Activated CD8-positive, alpha-beta memory T cell treated with anti-CD3 and anti-CD28 coated beads for 24 hours (primary cell): ENCODE measurements at regions not wholly inside any gene's neighbourhood (a gene's known extent, or its start where the extent isn't known, plus 50 kb on each side); places are given as distances from the start of the nearest gene placed in this dataset.
A peak's percentile ranks its signal among the peaks of the same experiment; 100 is the strongest.

ENCODE experiments used
- DNase-seq: peaks from one replicate; pipeline ENCODE4 v3.0.0-alpha.2; 2020

DNA sequence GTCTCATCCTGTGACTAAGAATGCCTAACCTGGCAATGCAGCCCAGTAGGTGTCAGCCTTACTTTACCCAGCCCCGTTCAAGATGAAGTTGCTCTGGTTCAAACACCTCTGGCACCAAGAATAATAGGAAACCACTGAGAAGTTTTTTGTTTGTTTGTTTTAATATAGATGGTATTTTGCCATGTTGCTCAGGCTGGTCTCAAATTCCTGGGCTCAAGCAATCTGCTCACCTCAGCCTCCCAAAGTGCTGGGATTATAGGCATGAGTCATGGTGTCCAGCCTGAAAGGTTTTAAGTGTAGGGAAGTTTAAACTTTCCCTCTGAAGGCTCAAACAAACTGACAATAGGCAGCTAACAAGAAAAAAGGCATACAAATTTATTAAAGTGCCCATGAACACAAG, 51.2 kb upstream of the ABCC4 start:
- no peak for DNase-seq

DNA sequence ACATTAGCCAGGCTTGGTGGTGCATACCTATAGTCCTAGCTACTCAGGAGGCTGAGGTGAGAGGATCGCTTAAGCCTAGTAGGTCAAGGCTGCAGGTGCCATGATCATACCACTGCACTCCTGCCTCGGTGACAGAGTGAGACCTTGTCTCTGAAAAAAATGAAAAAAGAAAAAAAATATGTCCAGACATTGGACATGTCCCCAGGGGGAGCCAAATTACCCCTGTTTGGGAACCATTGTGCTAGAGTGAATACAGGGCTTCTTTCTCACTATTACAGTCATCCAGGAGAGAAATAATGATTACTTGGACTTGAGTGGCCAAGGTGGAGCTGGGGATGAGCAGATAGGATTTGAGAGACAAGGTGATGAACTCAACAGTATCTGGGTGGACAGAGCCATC, 52.9 kb upstream of the ABCC4 start:
- DNase-seq, result no peak

DNA sequence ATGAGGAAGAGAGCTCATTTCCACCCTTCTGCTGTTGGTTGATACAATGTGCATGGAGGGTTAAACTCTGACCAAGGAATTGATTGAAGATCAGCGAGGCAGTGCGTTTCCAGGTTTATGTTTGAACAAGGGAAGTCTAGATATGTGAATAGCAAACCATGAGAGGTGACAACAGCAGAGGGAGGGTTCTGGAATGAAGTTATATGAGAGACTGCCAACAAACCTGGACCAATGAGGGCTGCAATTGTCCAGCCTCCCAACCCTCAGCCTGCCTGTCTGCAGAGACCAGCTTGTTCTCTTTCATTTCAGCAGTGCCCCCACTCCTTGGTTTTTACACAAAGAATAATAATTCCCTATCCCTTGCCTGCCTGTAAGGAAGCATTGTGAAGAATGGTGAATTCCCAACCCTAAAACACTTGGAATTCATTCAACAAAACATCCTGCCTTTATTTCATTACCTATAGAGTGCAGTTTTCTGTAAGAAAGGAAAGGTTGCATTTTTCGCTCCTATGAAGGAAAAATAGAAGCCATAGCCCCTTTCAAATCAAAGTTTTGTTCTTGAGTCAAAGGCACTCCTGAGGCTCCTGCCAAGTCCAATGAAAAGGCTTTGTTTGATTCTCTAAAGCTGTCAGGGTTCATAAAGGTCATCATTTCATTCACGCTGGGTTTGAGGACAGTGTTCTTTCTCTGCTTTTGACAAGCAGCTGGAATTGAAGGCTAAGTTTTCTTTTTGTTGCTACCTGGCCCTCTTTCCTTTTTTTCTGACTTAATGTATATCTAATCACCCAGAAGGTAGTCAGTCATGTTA, 53.6 kb upstream of the ABCC4 start:
- no peak for DNase-seq

DNA sequence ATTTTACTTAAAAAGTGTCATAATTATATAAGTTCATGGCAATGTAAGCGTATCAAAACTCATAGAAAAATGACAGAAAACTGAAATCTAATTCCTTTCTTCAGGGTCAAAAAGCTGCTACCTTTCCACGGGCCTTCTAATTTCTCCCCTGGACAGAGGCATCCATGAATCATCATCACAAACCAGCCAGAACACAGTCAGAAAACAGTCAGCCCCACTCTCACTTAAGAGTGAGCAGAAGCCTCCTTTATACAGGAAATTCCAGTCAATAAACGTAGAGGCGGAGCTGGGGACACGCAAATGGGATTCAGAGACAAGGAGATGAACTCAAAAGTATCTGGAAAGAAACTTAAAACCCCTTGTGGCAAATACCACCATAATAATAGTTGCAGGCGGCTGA, 54.2 kb upstream of the ABCC4 start:
- no peak for DNase-seq

DNA sequence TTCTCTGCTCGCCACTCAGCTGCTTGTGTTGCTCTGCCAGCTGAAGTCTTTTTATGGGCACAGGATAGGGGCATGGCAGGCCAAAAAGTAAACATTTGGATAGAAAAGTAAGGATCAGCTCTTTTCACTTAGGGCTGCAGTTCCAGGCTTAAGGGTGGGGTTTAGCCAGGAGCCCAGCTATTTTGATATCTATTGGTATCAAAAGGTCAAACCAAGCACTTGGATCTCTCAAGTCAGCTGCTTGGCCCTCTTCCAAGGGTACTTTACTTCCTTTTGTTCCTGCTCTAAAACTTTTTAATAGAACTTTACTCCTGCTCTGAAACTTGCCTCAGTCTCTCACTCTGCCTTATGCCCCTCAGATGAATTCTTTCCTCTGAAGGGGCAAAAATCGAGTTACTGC, 55.7 kb upstream of the ABCC4 start:
- DNase-seq, result no peak

DNA sequence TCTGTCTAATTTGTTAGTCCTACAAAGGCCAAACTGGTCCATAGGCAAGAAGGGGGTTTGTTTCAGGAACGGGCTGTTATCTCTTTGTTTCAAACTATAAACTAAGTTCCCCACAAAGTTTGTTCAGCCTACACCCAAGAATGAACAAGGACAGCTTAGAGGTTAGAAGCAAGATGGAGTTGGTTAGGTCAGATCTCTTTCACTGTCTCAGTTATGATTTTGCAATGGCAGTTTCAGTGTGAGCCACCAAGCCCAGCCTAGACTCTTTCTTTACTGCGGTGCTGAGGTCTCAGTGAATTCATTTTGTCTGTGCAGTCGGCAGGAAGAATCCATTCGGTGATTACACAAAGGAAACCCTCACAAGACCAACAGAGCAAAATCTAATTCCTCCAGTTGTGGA, 56.6 kb upstream of the ABCC4 start:
- DNase-seq, result no peak

DNA sequence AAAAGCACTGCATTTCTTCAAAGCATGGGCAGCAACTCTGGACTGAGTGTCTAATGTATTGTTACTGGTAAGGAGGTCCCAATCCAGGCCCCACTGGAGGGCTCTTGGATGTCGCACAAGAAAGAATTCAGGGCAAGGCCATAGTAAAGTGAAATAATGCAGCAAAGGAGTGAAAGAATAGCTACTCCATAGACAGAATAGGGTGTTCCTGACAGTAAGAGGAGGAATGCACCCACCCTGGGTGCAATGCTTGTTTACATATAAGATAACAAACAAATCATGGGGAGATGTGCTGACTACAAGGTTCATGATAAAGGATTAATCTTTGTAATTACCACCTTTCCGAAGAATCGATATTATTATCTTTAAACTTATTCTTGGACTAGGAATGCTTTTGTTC, 58.8 kb upstream of the ABCC4 start:
- no peak for DNase-seq

DNA sequence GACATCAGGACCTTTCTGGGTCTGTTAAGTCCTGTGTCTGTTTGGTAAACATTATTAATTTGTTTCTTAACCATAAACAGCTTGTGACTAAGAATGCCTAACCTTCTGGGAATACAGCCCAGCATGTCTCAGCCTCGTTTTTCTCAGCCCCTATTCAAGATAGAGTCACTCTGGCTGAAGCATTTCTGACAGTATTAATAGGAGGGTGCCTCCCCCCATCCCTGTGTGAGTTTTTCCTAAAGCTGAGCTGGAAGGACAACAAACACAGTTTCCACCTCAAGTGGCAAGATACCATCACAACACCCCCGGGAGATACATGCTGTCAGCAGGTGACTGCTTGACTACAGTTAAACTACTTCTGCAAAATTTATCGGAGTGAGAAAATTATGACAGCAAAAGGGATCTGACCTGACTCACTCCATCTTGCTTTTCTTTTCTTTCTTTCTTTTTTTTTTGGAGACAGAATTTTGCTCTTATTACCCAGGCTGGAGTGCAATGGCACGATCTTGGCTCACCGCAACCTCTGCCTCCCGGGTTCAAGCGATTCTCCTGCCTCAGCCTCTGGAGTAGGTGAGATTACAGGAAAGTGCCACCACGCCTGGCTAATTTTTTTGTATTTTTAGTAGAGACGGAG, 59.3 kb upstream of the ABCC4 start:
- no peak for DNase-seq

DNA sequence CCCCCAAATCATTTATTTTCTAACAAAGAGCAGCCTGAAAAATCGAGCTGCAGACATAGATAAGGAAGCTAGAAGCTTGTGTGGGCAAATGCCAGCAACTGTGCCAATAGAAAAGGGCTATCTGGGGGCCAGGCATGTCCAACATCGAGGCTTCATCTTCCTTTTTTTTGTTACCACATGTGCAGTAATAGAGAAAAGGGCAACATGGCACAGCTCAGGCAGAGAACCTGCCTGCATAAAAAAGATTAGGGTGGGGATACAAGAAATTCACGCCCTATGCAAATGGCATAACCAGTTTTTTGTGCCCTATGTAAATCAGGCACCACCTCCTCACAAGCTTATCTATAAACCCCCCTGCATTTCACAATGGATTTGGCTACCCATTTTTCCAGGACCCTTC, 60.4 kb upstream of the ABCC4 start:
- no peak for DNase-seq

DNA sequence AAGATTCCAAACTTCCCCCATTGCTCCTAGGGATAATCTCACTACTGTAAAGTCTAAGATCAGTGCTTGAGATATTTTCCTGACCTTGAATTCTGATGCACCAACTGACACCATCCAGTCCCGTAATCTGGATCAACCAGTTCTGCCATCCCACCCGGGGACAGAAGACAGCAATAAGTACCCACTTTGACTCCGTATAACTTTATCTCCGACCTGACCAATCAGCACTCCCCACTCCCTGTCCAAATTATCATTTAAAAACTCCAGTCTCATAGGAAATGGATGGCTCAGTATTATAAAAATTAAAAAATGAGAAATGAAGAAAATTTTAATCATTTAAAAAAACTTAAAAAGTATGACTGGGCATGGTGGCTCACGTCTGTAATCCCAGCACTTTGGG, 61.4 kb upstream of the ABCC4 start:
- DNase-seq, result no peak

DNA sequence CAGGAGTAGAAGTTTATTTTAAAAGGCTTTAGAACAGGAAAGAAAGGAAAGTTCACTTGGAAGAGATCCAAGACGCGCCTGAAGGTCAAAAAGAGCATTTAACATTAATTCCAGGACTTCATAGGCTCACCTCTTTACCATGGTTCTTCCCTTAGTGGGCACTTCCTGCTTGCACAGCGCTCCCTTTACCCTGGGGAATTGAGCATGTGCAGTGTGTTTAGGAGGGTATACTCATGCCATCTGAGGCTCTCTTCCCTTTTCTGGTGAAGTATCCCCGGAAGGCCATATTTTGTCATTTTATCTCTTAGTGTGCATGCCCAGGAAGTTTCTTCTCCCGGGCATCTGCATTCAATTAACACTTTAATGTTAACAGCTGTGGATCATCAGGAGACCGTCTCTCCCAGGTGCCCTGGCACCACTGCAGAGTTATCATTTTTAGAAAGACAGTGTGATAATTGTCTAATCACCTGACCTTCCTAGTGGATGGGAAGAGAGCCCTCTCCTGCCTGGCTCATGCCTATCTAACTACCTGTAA, 66.1 kb upstream of the ABCC4 start:
- DNase-seq, result no peak

DNA sequence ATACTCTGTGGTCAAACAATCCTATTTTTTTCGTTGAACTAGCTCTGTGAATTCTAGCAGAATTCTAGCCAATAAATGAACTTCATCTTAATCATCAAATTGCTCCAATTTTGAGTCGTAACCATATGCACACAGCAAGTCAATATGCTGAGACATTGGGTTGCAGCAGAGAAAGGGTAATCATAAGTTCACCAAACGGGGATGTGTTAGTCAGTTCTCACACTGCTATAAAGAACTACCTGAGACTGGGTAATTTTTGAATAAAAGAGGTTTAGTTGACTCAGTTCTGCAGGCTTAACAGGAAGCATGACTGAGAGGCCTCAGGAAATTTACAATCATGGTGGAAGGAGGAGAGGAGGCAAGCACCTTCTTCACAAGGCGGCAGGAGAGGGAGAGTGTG, 67.7 kb upstream of the ABCC4 start:
- no peak for DNase-seq

DNA sequence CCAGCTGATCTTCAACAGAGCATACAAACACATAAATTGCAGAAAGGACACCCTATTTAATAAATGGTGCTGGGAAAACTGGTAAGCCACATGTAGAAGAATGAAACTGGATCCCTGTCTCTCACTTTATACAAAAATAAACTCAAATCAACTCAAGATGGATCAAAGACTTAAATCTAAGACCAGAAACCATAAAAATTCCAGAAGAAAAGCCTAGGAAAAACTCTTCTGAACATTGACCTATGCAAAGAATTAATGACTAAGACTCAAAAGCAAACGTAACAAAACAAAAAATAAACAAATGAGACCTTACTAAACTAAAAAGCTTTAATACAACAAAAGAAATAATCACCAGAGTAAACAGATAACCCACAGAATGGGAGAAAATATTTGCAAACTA, 74.5 kb upstream of the ABCC4 start:
- DNase-seq, result no peak

DNA sequence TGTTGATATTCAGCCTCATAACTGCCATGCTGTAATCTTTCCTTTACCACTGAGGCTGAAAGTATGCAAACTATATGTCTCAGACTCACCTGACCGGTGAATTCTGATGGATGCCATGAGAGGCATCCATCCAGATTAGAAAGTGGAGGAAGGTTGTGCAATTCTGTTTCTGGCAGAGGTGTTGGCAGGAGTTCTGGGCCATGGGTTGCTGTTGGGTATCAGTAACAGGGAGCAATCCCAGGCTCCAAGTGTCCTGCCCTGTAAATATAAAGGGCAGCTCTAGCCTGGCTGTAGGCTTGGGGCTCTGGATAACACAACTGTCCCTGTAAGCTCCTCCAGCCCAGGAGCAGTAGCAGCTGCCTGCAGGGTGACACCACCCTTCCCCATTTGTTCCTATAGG, 77.4 kb upstream of the ABCC4 start:
- no peak for DNase-seq

DNA sequence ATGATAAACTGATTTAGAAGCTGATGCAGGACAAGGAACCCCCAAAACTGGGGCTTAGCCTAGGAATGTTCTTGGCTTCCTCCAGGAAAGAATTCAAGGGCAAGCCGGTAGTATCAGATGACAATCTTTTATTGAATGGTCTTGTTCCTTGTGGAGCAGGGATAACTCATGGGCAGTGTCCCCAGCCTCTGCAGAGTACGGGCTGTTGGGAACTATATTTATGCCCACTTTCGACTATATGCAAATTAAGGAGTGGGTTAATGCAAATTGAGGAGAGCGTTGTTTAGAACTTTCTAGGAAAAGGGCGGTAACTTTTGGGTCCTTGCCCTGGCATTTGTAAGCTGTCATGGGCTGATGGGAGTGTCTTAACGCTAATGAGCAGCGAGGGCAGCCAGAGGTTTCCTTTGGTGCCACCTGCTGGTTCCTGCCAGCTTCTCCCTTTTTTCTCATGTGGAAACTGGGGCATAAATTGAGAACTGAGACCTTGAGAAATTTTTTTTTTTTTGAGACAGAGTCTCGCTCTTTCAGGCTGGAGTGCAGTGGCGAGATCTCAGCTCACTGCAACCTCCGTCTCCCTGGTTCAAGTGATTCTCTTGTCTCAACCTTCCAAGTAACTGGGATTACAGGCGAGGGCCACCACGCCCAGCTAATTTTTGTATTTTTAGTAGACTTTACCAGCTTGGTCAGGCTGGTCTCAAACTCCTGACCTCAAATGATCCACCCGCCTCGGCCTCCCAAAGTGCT, 79.4 kb upstream of the ABCC4 start:
- DNase-seq, result peak; percentile 81

DNA sequence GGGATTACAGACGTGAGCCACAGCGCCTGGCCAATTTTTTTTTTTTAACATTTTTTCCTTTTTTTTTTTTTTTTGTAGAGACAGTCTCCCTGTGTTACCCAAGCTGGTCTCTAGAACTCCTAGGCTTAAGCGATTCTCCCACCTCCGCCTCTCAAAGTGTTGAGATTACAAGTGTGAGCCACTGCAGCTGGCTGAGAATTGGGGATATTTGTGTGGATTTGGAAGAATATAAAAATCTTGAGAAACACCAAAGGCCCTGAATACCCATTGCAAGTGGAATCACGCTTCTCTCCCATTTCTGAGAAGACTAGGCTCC, 79.9 kb upstream of the ABCC4 start:
- no peak for DNase-seq

DNA sequence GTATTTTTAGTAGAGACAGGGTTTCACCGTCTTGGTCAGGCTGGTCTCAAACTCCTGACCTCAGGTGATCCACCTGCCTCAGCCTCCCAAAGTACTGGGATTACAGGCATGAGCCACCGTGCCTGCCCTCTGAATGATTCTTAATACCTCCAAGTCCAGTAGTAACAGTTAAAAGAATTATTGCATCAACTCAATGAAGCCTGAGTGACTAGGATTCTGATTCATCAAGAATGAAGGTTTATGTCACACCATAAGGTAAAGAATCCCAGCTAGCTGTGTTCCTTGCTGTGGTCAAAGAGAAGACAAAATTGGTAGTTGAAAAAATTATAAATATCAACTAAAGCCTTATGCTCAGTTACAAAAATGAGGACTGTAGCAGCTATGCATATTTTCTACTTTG, 81.2 kb upstream of the ABCC4 start:
- DNase-seq, result no peak

DNA sequence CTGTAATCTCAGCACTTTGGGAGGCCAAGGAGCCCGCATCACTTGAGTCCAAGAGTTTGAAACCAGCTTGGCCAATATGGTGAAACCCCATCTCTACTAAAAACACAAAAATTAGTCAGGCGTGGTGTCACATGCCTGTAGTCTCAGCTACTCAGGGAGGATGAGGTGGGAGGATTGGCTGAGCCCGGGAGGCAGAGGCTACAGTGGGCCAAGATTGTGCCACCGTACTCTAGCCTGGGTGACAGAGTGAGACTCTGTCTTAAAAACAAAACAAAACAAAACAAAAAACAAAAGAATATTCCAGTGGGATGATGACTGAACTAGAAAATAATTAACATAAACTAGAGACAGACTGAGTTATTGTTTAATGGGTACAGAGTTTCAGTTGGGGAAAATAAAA, 81.7 kb upstream of the ABCC4 start:
- DNase-seq, result no peak

DNA sequence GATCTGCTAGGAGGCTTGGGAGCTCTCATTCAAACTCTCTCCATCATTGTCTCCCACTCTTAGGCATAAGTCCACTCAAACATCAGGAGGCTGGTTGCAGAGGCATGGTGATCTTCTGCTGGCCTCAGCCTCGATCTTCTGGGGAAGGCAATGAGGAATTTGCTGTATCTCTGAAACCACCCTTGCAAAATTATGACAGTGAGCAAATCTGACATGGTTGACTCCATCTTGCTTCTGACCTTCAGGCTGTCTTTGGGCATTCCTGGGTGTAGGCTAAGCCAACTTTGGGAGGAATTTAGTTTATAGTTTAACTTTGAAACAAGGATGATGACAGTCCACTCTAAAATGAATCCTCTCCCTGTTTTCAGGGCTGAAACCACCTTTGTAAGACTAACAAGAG, 84.1 kb upstream of the ABCC4 start:
- DNase-seq, result no peak

DNA sequence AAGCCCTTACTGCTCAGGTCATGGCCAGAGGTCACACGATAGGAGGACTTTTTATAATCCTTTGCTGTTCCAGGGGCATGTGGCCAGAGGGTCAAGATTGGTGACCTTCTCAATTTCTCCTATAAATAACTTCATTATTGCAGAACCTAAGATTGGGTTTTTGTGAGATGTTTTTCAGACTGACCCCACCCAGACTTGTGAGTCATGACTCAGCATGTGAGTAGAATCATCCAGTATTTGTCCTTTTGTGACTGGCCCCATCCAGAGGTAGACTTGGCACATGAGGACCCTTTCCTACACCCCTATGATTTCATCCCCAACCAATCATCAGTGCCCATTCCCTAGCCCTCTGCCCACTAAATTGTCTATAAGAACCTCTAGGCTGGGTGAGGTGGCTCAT, 84.5 kb upstream of the ABCC4 start:
- no peak for DNase-seq

DNA sequence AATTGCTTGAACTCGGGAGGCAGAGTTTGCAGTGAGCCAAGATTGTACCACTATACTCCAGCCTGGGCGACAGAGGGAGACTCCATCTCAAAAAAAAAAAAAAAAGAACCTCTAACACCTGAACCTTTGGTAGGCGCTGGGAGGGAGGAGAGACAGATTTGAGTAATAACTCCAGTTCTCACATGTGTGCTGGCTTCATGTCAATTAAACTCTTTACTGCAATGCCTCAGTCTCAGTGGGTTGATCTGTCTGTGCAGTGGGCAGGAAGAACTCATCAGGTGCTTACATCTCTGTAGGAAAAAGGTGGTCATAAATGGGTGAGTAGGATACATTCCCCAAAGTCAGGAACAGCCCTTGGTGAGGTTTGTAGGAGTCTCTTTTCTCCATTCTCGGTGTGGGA, 85.1 kb upstream of the ABCC4 start:
- no peak for DNase-seq

DNA sequence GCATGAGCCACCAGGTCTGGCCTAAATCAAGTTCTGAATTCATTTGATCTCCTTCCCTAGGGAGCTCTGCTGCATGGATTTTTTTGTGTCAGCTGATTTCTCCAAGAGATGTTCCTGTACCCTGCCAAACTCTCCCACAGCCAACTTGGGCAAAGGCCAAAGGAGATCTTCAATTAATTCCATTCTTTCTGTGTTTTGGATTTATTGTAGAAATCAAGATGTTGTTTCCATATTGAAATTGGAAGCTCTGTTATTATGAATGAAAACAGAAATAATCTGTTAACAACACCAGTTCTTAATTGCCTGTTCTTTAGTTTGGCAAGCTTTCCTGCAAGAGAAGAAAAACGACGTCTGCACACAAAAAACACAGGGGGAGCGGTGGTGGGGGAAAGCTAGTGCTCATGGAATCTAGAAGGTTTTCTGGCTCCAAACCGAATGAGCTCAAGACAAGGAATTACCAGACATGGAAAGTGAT, 86.5 kb upstream of the ABCC4 start:
- no peak for DNase-seq

DNA sequence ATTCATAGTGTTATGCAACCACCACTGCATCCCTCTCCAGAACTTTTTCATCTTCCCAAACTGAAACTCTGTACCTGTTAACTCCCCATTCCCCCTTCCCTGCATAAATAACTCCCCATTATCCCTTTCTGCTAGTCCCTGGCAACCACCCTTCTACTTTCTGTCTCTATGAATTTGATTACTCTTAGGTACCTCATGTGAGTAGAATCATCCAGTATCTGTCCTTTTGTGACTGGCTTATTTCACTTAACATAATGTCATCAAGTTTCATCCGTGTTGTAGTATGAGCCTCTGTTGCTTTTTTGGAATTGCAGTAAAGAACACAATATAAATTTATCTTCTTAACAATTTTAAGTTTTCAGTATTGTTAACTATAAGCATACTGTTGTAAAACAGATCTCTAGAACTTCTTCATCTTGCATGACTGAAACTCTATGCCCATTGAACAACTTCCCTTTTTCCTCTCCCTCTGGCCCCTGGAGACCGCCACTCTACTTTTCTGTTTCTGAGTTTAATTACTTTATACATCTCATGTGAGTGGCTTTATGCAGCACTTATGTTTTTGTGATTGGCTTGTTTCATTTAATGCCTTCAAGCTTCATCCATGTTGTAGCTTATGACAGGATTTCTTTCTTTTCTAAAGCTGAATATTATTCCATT, 87.3 kb upstream of the ABCC4 start:
- no peak for DNase-seq

DNA sequence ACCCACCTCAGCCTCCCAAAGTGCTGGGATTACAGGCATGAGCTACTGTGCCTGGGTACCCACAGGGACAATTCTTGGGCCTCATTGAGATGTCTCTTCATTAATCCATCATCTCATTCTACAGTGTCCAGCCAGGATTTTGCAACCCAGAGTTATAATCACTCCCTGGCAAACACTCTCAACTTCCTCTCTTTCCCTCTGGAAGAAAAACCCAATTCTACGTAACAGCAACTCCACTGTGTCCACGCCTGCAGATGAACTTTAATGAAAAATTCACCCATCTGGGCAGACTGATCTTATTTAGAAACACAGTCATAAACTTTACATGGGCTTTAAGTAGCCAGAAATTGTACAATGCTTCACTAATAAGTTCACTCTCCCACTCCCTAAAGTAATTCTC, 90.1 kb upstream of the ABCC4 start:
- no peak for DNase-seq
